WERI-Rb-1 (cell line): ENCODE measurements at regions not wholly inside any gene's neighbourhood (a gene's known extent, or its start where the extent isn't known, plus 50 kb on each side); places are given as distances from the start of the nearest gene placed in this dataset.

Experiments
- DNase-seq: peaks from one replicate; pipeline ENCODE4 v3.0.0-alpha.2; 2020
- H3K27ac ChIP-seq: fragments of 250-450 bp; sonication (Bioruptor Pico); 2 replicates; pipeline ENCODE4 v1.5.1; 2020; ENCODE audit warnings: mild to moderate bottlenecking, moderate library complexity
- H3K27me3 ChIP-seq: fragments of 250-450 bp; sonication (Bioruptor Pico); 2 replicates; pipeline ENCODE4 v1.5.1; 2021; ENCODE audit warnings: mild to moderate bottlenecking, low read depth, moderate library complexity; ENCODE audit not compliant: insufficient read depth, severe bottlenecking
- H3K36me3 ChIP-seq: fragments of 250-450 bp; sonication (Bioruptor Pico); 2 replicates; pipeline ENCODE4 v1.5.1; 2020; ENCODE audit warnings: mild to moderate bottlenecking, moderate library complexity
- H3K4me3 ChIP-seq: 2 replicates; pipeline ENCODE4 v1.5.1; 2011; ENCODE audit warnings: low read depth, mild to moderate bottlenecking, control low read depth, low read length
- H3K9me3 ChIP-seq: fragments of 250-450 bp; sonication (Bioruptor Pico); 2 replicates; pipeline ENCODE4 v1.5.1; 2021; ENCODE audit warnings: mild to moderate bottlenecking, moderate library complexity; ENCODE audit not compliant: severe bottlenecking
- CTCF ChIP-seq: IDR thresholded peaks from 2 replicates; pipeline ENCODE4 v1.5.1; 2011; ENCODE audit warnings: low read depth, mild to moderate bottlenecking, control low read depth, inconsistent platforms, low read length

- Histone ChIP-seq H3K27me3 (no peaks in the 10 kb centered on the region), H3K36me3 (no peaks in the 10 kb centered on the region), H3K27ac (no peak overlapping the region), H3K4me3 (no peak overlapping the region), H3K9me3 (no peaks in the 10 kb centered on the region)
- no peak for DNase-seq
- TF ChIP-seq CTCF = no peak
Measured at GRCh38 chr11:95451261-95451660, 220.3 kb upstream of the SESN3 start.

- no peak overlapping the region for H3K4me3 ChIP-seq
- DNase-seq = no peak
- H3K36me3 ChIP-seq = no peaks in the 10 kb centered on the region
- no peak for TF ChIP-seq CTCF
- H3K27ac ChIP-seq = no peak overlapping the region
- H3K9me3 ChIP-seq = no peaks in the 10 kb centered on the region
- H3K27me3 ChIP-seq = no peaks in the 10 kb centered on the region
Measured at GRCh38 chr11:95450547-95451123, 219.6 kb upstream of the SESN3 start.

GRCh38 chr11:95445746-95446333, 214.8 kb upstream of the SESN3 start:
- H3K27ac ChIP-seq = no peak overlapping the region
- DNase-seq = no peak
- no peaks in the 10 kb centered on the region for H3K36me3 ChIP-seq
- H3K9me3 ChIP-seq = no peaks in the 10 kb centered on the region
- no peak overlapping the region for H3K4me3 ChIP-seq
- no peaks in the 10 kb centered on the region for H3K27me3 ChIP-seq
- TF ChIP-seq CTCF = no peak

- H3K27me3 ChIP-seq = no peaks in the 10 kb centered on the region
- H3K4me3 ChIP-seq = no peak overlapping the region
- DNase-seq = no peak
- no peak overlapping the region for H3K27ac ChIP-seq
- no peaks in the 10 kb centered on the region for H3K9me3 ChIP-seq
- no peak for TF ChIP-seq CTCF
- H3K36me3 ChIP-seq = no peaks in the 10 kb centered on the region
Measured at GRCh38 chr11:95444309-95445241, 213.6 kb upstream of the SESN3 start.

GRCh38 chr11:95443386-95443785, 212.4 kb upstream of the SESN3 start:
- Histone ChIP-seq H3K9me3 (no peaks in the 10 kb centered on the region), H3K27ac (no peak overlapping the region), H3K36me3 (no peaks in the 10 kb centered on the region), H3K27me3 (no peaks in the 10 kb centered on the region), H3K4me3 (no peak overlapping the region)
- no peak for TF ChIP-seq CTCF
- DNase-seq = no peak
